ENCODE measurements at regions not wholly inside any gene's neighbourhood (a gene's known extent, or its start where the extent isn't known, plus 50 kb on each side); places are given as distances from the start of the nearest gene placed in this dataset.

GRCh38 chr3:7876741-7877297 lies 624.8 kb upstream of the LMCD1 start:
- TF ChIP-seq CTCF (IDR thresholded peaks at IDR 0.05; ENCODE audit: extremely low read depth, insufficient read depth, missing control alignments), result no peak
- no peak for DNase-seq (ENCODE audit: low spot score)
- in situ Hi-C loops (cut with MboI; ENCODE audit: low pct_unique_long_range_greater_than_20kb, low sequenced_read_pairs, unreplicated experiment), result no loop called here

- in situ Hi-C loops (cut with MboI; ENCODE audit: low pct_unique_long_range_greater_than_20kb, low sequenced_read_pairs, unreplicated experiment), result no loop called here
- DNase-seq (ENCODE audit: low spot score), result no peak
- TF ChIP-seq CTCF (IDR thresholded peaks at IDR 0.05; ENCODE audit: extremely low read depth, insufficient read depth, missing control alignments), result no peak
These were observed 624.3 kb upstream of the LMCD1 start for GRCh38 chr3:7877312-7877711.

GRCh38 chr3:7879572-7879971 lies 622.1 kb upstream of the LMCD1 start:
- no peak for TF ChIP-seq CTCF (IDR thresholded peaks at IDR 0.05; ENCODE audit: extremely low read depth, insufficient read depth, missing control alignments)
- DNase-seq (ENCODE audit: low spot score), result no peak
- in situ Hi-C loops (cut with MboI; ENCODE audit: low pct_unique_long_range_greater_than_20kb, low sequenced_read_pairs, unreplicated experiment), result no loop called here

- in situ Hi-C loops (cut with MboI; ENCODE audit: low pct_unique_long_range_greater_than_20kb, low sequenced_read_pairs, unreplicated experiment), result no loop called here
- no peak for TF ChIP-seq CTCF (IDR thresholded peaks at IDR 0.05; ENCODE audit: extremely low read depth, insufficient read depth, missing control alignments)
These were observed 619.7 kb upstream of the LMCD1 start for GRCh38 chr3:7881946-7882345.

GRCh38 chr3:7897655-7898054 lies 604.0 kb upstream of the LMCD1 start:
- no peak for DNase-seq (ENCODE audit: low spot score)
- TF ChIP-seq CTCF (IDR thresholded peaks at IDR 0.05; ENCODE audit: extremely low read depth, insufficient read depth, missing control alignments), result no peak
- in situ Hi-C loops (cut with MboI; ENCODE audit: low pct_unique_long_range_greater_than_20kb, low sequenced_read_pairs, unreplicated experiment), result no loop called here

More at GRCh38 chr3:7881946-7882345, 619.7 kb upstream of the LMCD1 start:
- no peak for DNase-seq (ENCODE audit: low spot score)

GRCh38 chr3:7913283-7913682 lies 588.3 kb upstream of the LMCD1 start:
- no peak for TF ChIP-seq CTCF (IDR thresholded peaks at IDR 0.05; ENCODE audit: extremely low read depth, insufficient read depth, missing control alignments)
- DNase-seq (ENCODE audit: low spot score), result no peak
- in situ Hi-C loops (cut with MboI; ENCODE audit: low pct_unique_long_range_greater_than_20kb, low sequenced_read_pairs, unreplicated experiment), result no loop called here

- DNase-seq (ENCODE audit: low spot score), result no peak
- TF ChIP-seq CTCF (IDR thresholded peaks at IDR 0.05; ENCODE audit: extremely low read depth, insufficient read depth, missing control alignments), result no peak
- in situ Hi-C loops (cut with MboI; ENCODE audit: low pct_unique_long_range_greater_than_20kb, low sequenced_read_pairs, unreplicated experiment), result no loop called here
These were observed 586.3 kb upstream of the LMCD1 start for GRCh38 chr3:7915356-7915755.
